ENCODE measurements at regions not wholly inside any gene's neighbourhood (a gene's known extent, or its start where the extent isn't known, plus 50 kb on each side); places are given as distances from the start of the nearest gene placed in this dataset.
"Not testable (repeated sequence)": the region's sequence is repeated elsewhere in the genome, so short reads cannot be mapped to it uniquely, and the experiment has no call there.

DNA sequence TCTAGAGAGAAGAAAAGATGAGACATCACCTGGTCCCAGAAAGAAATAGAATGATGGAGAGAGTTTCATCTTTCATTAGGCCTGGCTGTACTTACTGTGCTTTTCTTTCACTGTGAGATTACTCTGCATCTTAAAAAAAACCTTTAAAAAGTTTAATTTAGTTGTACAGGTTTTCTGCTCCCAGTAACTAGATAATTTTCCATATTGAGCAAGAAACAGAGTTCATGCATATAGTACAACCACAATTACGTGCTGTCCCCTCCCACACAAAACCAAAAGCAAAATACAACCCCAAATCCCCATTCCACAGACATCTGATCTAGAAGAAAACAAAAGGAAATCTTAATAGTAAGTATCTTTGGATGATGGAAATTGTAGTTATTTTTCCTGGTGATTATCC is 371.2 kb downstream of the SH2D1A start:
- no peak for DNase-seq (ENCODE audit: low read depth)

GRCh38 chrX:124719060-124719459 is 372.7 kb downstream of the SH2D1A start:
- no peak for DNase-seq (ENCODE audit: low read depth)

- DNase-seq (ENCODE audit: low read depth), result no peak
Observed at GRCh38 chrX:124720532-124720931, 374.2 kb downstream of the SH2D1A start.

DNA sequence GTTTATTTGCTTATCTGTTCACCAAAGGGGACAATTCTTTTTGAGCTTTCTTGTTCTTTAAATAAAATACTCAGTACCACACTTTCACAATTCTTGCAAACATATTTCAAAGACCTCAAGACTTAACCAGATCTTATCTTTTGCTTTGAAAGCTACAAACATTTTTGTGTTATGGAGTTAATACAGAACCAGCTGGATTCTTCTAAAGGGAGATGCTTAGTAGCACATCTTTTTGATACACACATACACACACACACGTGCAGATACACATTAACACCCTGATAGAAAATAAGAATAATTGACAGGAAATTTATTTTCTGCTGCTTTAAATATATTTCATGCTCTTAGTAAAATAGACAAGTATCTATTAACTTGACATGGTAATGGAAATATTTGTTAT is 379.1 kb downstream of the SH2D1A start:
- no peak for DNase-seq (ENCODE audit: low read depth)

- DNase-seq (ENCODE audit: low read depth), result no peak
Observed at GRCh38 chrX:124726292-124726691, 379.9 kb downstream of the SH2D1A start.

GRCh38 chrX:124726881-124727280 is 380.5 kb downstream of the SH2D1A start:
- no peak for DNase-seq (ENCODE audit: low read depth)

DNA sequence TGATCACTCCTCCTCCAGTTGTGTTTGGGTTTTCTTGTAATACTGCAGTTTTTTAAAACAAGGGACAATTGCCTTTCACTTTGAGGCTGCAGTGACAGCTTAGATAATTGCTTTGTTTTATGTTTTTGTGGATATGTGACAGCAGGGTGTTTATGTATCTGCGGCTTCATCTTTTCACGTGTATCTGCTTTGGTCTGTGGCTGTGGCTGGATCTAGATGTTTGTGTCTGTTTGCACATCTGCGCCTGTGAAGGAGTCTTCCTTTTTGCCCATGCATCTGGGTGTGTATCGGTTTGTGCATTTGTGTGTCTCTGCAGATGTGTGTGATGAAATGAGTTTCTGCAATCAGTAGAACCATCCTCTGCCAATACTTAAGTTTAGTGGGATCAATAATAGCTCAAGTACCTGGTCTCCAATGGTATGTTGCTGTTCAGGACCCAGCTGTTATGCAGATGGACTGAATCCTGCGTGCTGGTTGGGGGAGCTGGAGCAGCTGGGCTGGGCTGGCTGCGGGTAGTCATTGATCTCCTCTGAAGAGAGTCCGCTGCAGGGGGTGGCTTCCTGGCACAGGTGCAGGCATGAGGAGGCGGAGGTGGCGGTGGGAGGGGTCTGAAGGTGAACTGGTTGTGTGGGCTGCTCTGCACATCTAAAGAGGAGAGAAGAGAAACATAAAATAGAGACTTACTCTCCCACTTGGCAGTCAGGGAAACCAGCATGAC is 390.3 kb downstream of the SH2D1A start:
- no peak for DNase-seq (ENCODE audit: low read depth)

DNA sequence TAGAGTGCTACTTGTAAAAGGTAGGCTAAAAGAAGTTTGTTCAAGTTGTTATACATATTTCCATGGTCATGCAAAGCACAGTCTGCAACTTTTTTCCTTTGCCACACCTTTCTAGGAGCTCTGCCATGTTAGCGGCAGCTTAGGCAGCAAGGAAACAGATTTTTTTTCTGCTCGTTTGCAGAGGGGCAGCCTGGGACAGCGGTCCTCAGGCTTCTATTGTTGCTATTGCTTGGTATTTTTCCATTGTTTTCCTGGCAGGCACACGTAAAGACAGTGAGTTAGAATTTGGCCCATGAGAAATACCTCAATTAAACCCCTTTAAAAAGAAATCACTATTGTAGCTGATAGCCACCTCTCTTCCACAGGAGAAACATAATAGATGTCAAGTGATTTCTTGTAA is 391.4 kb downstream of the SH2D1A start:
- DNase-seq (ENCODE audit: low read depth), result no peak

- no peak for DNase-seq (ENCODE audit: low read depth)
Observed at GRCh38 chrX:124747295-124747694, 400.9 kb downstream of the SH2D1A start.

DNA sequence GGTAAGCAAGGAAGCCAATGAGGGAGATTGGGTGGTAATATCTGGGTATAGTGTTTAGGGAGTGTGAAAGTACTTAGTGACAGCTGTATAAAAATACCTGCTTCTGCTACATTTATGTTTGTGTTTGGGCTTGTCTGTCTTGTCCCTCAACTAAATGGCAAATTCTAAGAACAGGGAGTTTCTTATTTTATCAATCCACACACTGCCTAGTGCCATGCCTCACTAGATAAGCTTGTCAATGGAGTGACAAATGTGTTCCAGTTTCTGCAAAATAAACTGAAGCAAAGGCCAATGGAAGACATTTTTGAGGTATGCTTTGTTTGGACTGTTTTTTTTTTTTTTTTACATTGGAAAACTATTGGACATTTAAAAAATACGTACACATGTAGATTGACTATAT is 418.0 kb downstream of the SH2D1A start:
- no peak for DNase-seq (ENCODE audit: low read depth)

DNA sequence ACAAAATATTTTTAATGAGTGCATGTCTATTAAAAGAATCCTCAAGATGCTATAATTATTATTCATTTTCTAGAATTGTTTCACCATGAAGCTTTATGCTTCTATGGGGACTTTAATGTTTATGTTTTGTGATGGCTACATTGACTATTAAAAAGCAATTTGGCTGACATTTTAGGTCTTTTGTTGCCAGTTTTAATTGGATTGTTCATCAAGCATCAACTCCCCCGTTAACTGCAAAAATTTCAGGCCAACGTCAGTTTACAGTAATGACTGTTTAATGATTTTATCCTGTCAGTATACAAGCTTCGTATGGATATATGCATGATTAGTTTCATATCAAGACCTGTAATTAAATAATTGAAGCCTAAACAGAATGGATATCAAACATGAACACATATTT is 422.8 kb downstream of the SH2D1A start:
- no peak for DNase-seq (ENCODE audit: low read depth)

DNA sequence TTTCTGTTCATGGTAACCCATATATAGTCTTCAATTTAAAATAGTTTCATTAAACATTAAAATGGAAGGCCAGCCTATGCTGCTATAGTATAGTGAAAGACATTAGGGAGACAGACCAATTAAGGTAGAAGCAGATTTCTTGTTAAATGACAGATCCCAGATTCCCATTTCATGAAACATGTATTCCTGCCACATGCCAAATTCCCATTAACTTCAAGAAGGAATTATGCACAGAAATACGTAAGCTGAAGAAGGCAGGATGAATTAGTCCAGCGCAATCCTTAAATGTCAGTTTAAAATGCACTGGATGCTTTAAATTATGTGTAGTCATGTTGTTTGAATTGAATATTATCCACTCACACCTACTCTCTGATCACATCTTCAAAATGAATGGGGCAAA is 424.9 kb downstream of the SH2D1A start:
- DNase-seq (ENCODE audit: low read depth), result no peak

- DNase-seq (ENCODE audit: low read depth), result not testable (repeated sequence)
Observed at GRCh38 chrX:124788253-124788652, 441.9 kb downstream of the SH2D1A start.

- DNase-seq (ENCODE audit: low read depth), result not testable (repeated sequence)
Observed at GRCh38 chrX:124789874-124790273, 443.5 kb downstream of the SH2D1A start.

GRCh38 chrX:124791492-124792095 is 445.2 kb downstream of the SH2D1A start:
- DNase-seq (ENCODE audit: low read depth), result no peak

- DNase-seq (ENCODE audit: low read depth), result no peak
Observed at GRCh38 chrX:124796989-124797388, 450.6 kb downstream of the SH2D1A start.

DNA sequence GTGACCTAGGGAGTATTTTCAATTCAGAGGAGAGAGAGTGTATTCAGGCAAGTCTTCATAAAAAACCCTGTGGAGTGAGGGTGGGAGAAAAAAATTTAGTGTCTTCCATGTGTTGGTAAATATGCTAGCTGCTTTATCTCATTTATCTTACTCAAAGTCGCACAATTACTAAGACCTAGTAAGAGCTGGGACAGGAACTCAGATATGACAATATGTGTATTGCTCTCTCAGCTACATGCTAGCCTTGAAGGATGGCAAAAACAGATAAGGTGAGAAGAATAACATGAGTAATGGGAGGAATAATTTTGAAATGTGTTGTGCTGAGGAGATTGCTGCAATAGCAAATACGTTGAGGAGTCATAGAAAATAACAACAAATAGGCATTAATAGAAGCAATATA is 458.6 kb downstream of the SH2D1A start:
- no peak for DNase-seq (ENCODE audit: low read depth)

DNA sequence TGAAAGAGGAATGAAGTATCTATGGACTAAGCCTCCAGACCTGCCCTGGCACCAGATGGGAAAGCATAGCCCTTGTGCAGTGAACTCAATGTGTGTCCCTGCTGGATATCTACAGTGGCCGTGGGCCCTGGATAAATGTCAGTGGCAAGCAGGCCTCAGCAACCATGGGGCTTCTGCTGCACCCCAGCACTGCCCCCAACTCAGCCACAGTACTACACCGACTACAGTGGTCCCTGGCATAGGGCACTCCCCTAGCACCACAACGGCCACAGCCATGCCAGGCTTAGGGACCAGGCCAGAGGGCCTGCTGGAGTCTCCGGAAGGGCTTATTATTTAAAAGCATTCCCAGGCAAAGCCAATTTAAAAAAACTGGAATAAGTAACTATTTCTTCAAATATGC is 459.1 kb downstream of the SH2D1A start:
- DNase-seq (ENCODE audit: low read depth), result no peak

GRCh38 chrX:124814106-124814505 is 467.7 kb downstream of the SH2D1A start:
- no peak for DNase-seq (ENCODE audit: low read depth)

DNA sequence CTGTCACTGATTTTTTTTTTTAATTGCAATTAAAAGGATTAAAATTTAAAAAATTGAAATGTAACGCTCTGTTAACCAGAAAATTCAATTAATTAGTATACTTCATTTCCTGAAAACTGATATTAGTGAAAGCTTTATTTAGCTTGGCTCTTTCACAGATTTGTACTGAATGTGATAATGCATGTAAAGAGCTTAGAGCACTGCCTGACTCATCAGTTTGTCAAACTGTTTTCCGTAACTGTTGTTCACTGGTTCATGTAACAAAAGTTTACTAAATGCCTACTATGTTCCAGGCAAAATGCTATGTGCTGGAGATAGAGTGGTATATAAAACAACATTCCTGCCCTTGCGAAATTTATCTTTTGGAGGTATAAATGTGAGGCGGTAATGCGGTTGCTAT is 471.7 kb downstream of the SH2D1A start:
- DNase-seq (ENCODE audit: low read depth), result no peak

GRCh38 chrX:124818764-124819163 is 472.4 kb downstream of the SH2D1A start:
- DNase-seq (ENCODE audit: low read depth), result no peak

DNA sequence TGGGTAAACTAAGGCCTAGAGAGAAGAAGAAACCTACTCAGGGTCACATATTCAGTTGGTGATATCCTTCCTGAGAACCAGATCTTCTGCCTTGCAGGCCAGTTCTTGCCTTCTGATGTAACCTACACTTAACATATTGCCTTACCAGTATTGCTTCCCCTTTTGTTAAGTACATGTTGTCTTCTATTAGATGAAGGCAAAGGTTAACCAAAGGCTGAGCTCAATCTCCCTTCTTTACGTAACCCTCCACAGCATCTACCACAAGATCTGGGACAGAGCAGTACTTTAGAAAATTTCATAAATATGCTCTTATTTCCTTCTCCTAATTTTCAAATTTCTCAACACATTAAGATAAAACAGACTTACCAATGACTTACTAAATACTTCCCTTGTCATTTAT is 474.4 kb downstream of the SH2D1A start:
- DNase-seq (ENCODE audit: low read depth), result no peak

- no peak for DNase-seq (ENCODE audit: low read depth)
Observed at GRCh38 chrX:124827258-124827845, 481.0 kb downstream of the SH2D1A start.

- DNase-seq (ENCODE audit: low read depth), result no peak
Observed at GRCh38 chrX:124829930-124830329, 483.6 kb downstream of the SH2D1A start.
